WI38 (cell line): ENCODE measurements at regions not wholly inside any gene's neighbourhood (a gene's known extent, or its start where the extent isn't known, plus 50 kb on each side); places are given as distances from the start of the nearest gene placed in this dataset.

Experiments
- H3K4me3 ChIP-seq: 2 replicates; pipeline ENCODE4 v1.5.1; 2011; ENCODE audit warnings: low read depth, mild to moderate bottlenecking, control low read depth, low read length
- CTCF ChIP-seq: IDR thresholded peaks from 2 replicates; pipeline ENCODE4 v1.5.1; 2012; ENCODE audit warnings: low read depth, mild to moderate bottlenecking, control low read depth, low read length

- TF ChIP-seq CTCF = no peak
Measured at GRCh38 chr10:117757086-117757720, 214.7 kb downstream of the EMX2 start.

GRCh38 chr10:117759266-117759665, 216.7 kb downstream of the EMX2 start:
- no peak for TF ChIP-seq CTCF
- no peak overlapping the region for H3K4me3 ChIP-seq

More at GRCh38 chr10:117757086-117757720, 214.7 kb downstream of the EMX2 start:
- H3K4me3 ChIP-seq = no peak overlapping the region

GRCh38 chr10:117761695-117762094, 219.1 kb downstream of the EMX2 start:
- H3K4me3 ChIP-seq = no peak overlapping the region
- TF ChIP-seq CTCF = no peak

- no peak overlapping the region for H3K4me3 ChIP-seq
- TF ChIP-seq CTCF = no peak
Measured at GRCh38 chr10:117762126-117762818, 219.7 kb downstream of the EMX2 start.

GRCh38 chr10:117762819-117763172, 220.2 kb downstream of the EMX2 start:
- TF ChIP-seq CTCF = no peak
- no peak overlapping the region for H3K4me3 ChIP-seq

- H3K4me3 ChIP-seq = no peak overlapping the region
- no peak for TF ChIP-seq CTCF
Measured at GRCh38 chr10:117763528-117763927, 221.0 kb downstream of the EMX2 start.

- no peak overlapping the region for H3K4me3 ChIP-seq
- TF ChIP-seq CTCF = no peak
Measured at GRCh38 chr10:117768333-117769042, 225.9 kb downstream of the EMX2 start.
